ENCODE measurements at regions not wholly inside any gene's neighbourhood (a gene's known extent, or its start where the extent isn't known, plus 50 kb on each side); places are given as distances from the start of the nearest gene placed in this dataset.
"Not testable (repeated sequence)": the region's sequence is repeated elsewhere in the genome, so short reads cannot be mapped to it uniquely, and the experiment has no call there.

DNA sequence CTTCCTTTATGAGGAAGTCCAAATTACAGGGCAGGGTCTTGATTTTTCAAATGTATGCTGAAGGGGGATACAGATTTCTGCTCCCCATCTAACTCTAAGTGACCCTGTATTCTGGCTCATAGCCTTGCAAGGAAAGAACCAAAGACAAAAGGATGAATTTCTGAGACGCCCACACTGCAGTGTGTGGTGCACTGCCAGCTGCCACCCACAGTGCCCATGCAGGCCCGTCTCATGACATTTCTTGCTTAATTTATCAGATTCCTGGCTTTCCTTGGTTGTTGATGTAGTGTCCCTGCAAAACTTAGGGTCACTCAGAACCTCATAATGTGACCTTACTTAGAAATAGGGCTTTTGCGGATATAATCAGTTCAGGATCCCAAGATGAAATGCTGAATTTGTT lies 68.0 kb downstream of the CBLN4 start:
- no peak for DNase-seq (ENCODE audit: low spot score)

GRCh38 chr20:55936209-55936595 lies 69.1 kb downstream of the CBLN4 start:
- no peak for DNase-seq (ENCODE audit: low spot score)

- no peak for DNase-seq (ENCODE audit: low spot score)
Observed at GRCh38 chr20:55935448-55936208, 69.7 kb downstream of the CBLN4 start.

- no peak for DNase-seq (ENCODE audit: low spot score)
Observed at GRCh38 chr20:55934146-55934545, 71.2 kb downstream of the CBLN4 start.

DNA sequence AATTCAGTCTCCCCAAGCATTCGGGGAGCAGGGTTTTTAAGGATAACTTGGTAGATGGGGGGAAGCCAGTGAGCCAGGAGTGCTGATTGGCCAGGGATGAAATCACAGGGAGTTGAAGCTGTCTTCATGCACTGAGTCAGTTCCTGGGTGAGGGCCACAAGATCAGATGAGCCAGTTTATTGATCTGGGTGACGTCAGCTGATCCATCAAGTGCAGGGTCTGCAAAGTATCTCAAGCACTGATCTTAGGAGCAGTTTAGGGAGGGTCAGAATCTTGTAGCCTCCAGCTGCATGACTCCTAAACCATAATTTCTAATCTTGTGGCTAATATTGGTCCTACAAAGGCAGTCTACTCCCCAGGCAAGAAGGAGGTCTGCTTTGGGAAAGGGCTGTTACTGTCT lies 74.4 kb downstream of the CBLN4 start:
- not testable (repeated sequence) for DNase-seq (ENCODE audit: low spot score)

DNA sequence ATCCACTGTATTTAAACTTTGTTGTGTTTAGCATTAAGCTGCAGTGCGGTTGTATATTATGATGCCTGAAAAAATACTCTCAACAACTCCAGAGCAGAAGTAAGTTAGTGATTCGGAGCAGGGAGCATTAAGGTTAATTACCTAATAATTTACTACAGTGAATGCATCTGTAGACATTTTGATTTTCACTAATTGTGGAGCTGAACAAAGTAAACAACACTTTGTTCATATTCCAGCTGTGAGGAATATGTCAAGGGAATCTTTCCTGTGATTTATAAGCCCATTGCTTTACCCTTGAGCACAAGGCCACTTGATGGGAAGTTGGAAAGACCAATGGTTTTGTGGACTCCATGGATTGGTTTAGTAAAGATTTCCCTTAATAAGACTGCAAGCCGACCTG lies 77.1 kb downstream of the CBLN4 start:
- no peak for DNase-seq (ENCODE audit: low spot score)

DNA sequence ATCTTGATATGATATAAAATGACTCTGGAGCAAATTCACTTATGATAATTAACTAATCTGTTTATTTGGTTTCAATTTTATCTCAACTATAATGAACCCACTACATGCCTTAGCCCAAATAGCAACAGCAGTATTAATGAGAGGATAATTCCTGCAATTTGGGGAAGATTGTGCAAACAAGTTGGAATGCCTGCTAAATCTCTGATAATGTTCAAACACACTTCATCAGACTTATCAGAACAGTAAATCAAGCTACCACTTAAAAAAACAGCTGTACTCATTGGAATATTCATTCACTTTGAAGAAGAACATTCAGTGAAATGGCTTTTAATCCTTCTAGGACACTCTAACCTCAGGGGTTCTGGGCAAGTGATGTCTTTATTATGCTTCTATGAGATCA lies 85.4 kb downstream of the CBLN4 start:
- DNase-seq (ENCODE audit: low spot score) = no peak

DNA sequence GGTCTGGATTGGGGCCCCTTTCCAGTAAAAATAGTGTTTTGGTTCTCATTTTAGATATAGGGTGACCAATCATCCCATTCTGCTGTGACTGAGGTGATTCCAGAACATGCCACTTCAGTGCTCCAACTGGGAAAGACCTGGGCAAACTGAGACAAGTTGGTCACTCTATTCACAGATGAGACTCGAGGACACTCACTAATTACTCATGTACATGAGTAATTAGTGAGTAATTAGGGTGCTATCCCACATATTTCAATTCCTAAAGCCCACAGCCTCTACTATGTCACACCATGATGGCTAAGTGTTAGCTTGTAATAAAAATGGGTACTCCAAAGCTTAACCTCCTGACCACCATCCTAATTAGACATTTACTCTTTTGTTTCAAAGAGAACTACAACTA lies 86.0 kb downstream of the CBLN4 start:
- DNase-seq (ENCODE audit: low spot score) = no peak

DNA sequence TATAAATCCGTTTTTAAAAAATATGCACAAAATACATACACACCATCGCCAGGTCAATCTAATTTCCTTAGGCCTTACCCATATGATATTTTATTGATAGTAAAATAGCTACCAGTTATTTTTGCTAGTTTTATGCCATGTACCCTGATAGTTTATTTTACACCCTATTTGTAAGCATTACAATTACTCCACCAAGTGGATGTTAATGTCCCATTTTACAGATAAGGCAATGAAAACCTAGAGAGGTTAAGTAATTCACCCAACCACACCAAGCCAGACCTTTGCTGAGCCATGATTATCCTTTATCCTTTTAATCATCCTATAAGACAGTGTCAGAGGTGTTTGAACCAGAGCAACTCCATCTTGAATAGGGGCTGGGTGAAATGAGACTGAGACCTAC lies 86.8 kb downstream of the CBLN4 start:
- no peak for DNase-seq (ENCODE audit: low spot score)

DNA sequence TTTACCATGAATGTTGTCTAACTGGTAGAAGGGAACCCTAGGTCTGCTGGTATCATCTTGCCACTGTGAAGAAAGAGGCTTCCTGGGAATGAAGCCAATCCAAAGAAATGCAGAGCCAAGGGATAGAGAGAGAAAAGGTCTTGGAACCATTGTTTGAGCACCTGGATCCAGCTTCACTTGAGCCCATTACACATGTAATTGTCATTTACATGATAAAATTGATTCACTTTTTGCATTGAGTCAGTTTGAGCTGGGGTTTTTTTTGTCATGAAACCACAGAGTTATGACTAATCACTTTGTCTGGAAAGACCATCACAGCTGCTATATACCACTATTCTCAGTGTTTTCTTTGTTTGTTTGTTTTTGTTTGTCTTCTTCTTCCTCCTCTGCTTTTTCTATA lies 112.3 kb downstream of the CBLN4 start:
- no peak for DNase-seq (ENCODE audit: low spot score)

- DNase-seq (ENCODE audit: low spot score) = peak; percentile 50
Observed at GRCh38 chr20:55888685-55889084, 116.6 kb downstream of the CBLN4 start.

DNA sequence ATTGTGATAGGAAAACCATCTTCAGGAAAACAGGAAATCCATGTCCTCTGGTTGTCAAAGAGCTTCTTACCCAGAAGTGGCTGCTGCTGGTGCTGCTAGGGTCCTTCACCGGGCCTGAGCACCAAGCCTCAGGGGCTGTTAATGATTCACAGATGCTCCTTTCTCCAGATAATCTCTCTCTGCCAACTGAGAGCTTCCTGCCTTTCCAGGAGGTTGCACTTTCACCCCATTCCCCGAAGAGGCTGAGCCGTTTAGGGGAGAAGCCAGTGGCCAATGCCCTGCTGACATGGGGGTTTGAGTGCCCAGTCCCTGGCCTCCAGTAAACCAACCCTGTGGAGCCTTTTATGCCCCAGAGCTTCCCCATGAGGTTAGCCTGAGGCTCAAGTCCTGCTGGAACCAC lies 122.4 kb downstream of the CBLN4 start:
- DNase-seq (ENCODE audit: low spot score) = peak; percentile 85

GRCh38 chr20:55882286-55882685 lies 123.0 kb downstream of the CBLN4 start:
- DNase-seq (ENCODE audit: low spot score) = no peak

DNA sequence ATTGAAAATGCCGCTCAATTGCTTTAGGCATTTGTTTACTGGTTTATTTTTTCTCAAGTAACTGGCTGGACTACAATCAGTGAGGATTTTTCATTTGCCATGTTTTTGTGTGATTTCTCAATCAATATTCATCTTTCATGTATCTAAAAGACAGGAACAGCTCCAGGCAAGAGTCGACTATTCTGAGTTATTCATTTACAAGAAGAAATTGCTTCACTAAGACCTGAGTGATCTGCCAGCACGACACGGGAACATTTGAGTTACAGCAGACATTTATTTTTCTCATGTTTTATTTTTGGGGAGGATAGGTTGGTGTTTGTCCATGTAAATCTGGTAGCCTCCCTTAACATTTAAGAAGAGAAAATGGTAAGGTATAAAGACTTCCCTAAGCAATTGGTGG lies 124.1 kb downstream of the CBLN4 start:
- no peak for DNase-seq (ENCODE audit: low spot score)

DNA sequence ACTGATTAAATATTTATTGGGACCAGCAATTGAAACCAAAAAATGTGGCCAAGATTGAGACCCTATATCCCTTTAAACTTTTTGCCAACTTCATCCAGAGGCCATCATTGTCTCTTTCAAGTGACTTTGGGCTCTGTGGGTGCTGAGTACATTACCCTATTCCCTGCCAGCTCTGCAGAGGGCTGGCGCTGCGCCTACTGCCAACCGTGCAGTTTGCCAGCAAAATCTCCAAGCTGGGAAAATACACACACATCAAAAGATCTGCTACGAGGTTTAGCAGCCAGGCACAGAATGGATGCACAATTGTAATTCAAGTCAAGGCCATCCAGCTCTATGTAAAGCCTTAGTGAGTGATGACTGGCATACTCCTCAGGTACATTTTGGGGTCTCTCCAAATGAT lies 125.0 kb downstream of the CBLN4 start:
- no peak for DNase-seq (ENCODE audit: low spot score)

GRCh38 chr20:55855052-55855451 lies 150.3 kb downstream of the CBLN4 start:
- DNase-seq (ENCODE audit: low spot score) = no peak

DNA sequence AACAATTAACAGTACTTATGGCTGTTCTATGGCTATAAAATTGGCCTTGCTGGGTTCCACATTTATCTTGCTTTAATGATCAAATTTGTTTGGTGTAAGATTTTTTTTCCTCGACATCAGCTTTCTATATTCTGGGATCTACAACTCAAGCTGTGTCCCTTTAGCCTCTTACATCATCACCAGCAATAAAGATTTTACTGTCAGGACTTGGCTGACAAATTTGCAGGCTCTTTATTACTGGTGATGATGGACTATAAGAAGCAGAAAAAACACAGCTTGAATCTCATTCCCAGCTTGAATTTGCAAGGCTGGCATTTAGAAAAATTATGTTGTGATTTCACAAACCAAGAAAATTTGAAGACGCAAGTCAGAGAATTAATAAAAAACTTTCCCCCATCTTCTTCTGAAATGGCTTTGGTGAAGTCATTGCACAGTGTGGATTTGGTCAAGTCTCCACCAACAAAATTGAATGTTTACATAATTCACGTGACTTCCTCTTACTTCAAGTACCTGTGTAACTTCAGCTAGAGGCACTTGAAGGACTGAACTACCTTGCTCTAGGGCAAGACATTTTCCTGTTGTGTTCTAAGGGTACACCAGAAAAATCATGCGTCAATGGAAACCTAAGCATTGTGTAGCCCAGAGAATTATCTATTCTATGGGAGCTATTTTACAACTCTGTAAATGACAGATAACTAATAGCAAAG lies 175.0 kb downstream of the CBLN4 start:
- DNase-seq (ENCODE audit: low spot score) = no peak

- no peak for DNase-seq (ENCODE audit: low spot score)
Observed at GRCh38 chr20:55805138-55805537, 200.2 kb downstream of the CBLN4 start.

- DNase-seq (ENCODE audit: low spot score) = no peak
Observed at GRCh38 chr20:55800552-55801245, 204.6 kb downstream of the CBLN4 start.

DNA sequence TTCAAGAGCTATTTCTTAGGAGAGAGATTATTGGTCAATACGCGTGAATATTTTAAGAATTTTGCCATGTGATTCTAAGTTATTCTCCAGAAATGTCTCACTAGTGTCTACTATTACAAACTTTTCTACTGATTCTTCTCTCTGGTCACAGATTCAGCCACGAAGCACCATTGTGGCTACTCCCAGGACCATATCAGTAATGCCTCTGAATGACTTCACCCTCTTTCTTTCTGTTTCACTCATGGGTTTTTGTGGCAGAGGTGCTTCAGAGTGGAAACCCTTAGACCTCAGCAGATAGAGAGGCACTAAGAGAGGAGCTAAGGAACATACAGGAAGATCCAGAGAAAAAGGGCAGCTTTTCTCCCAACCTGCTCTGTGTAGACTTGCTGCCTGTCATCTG lies 211.3 kb downstream of the CBLN4 start:
- no peak for DNase-seq (ENCODE audit: low spot score)

DNA sequence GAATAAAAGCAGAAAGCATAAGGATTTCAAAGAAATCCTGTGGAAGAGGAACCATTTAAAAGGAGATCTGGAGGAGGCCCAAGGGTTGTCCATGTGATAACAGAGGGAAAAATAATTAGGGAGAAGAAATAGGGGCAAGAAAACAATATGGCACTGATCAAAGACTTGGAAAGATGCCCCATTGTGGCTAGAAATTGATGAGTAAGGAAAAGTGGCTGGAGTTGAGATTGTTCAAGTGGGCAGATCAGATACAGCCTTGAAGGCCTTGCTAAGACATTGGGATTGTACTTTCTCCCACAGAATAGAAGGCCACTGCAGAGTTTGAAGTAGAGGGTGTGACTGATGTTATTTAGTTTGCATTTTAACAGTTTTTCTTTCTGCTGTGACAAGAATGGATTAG lies 213.3 kb downstream of the CBLN4 start:
- DNase-seq (ENCODE audit: low spot score) = no peak

DNA sequence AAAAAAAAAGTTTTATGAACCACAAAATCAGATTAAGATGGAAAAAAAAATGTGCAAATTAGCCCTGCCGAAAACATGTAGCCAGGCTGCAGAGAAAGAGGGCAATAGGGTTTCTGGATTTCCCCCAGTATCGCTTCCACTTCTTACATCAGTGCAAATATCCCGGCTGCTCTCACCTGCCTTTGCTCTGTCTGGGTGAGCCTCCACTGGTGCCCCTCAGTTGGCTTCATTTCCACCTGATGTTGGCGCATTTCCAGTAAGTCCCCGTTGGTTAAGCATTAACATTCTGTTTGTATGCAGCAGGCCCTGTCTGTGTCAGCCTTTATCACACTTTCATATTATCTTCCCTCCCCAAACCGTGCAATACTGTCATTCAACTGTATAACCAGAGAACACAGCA lies 215.1 kb downstream of the CBLN4 start:
- DNase-seq (ENCODE audit: low spot score) = no peak

GRCh38 chr20:55784036-55784435 lies 221.3 kb downstream of the CBLN4 start:
- no peak for DNase-seq (ENCODE audit: low spot score)

All from HT-29 (cell line).